Stimulated activated CD4-positive, alpha-beta T cell treated with anti-CD3 and anti-CD28 coated beads, Interleukin-12 subunit alpha, Interleukin-12 subunit beta, amount 100 ng/mL, for 24 hours (primary cell): ENCODE measurements at regions not wholly inside any gene's neighbourhood (a gene's known extent, or its start where the extent isn't known, plus 50 kb on each side); places are given as distances from the start of the nearest gene placed in this dataset.
"Not testable (repeated sequence)": the region's sequence is repeated elsewhere in the genome, so short reads cannot be mapped to it uniquely, and the experiment has no call there.

ENCODE experiments used
- DNase-seq, 2 experiments: peaks; one replicate each; pipeline ENCODE4 v3.0.0-alpha.2; 2020; ENCODE audit warnings: low read depth in 2 of 2

DNA sequence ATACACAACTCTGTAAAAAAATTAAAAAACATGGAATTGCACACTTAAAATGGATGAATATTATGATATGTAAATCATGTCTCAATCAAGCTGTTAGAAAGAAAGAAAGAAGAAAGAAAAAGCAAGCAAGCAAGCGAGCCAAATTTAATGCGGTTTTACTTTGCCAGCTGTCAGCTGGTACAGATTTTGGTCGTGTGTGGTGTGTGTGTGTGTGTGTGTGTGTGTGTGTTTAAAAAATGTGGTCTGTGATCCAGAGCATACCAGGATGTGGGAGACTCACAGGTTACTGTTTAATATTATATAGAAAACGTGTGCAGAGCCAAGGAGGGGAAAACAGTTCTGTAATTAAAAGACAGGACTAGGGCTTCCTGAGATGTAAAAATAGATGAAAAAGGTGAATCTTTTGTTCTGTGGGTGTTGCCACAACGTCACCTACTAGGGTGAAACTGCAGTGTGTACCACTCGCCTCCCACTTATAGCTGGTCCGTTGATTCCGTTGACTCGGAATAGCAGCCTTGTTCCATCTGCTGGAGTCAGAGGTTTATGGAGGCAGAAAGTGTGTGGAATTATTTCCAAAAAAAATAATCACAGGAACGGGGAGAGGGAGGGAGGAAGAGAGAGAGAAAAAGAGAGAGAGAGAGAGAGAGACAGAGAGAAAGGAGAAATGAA is 197.7 kb downstream of the BCAS1 start:
- DNase-seq, result no peak

GRCh38 chr20:53872081-53872541 is 198.3 kb downstream of the BCAS1 start:
- DNase-seq, result no peak

GRCh38 chr20:53871541-53871940 is 198.9 kb downstream of the BCAS1 start:
- no peak for DNase-seq

DNA sequence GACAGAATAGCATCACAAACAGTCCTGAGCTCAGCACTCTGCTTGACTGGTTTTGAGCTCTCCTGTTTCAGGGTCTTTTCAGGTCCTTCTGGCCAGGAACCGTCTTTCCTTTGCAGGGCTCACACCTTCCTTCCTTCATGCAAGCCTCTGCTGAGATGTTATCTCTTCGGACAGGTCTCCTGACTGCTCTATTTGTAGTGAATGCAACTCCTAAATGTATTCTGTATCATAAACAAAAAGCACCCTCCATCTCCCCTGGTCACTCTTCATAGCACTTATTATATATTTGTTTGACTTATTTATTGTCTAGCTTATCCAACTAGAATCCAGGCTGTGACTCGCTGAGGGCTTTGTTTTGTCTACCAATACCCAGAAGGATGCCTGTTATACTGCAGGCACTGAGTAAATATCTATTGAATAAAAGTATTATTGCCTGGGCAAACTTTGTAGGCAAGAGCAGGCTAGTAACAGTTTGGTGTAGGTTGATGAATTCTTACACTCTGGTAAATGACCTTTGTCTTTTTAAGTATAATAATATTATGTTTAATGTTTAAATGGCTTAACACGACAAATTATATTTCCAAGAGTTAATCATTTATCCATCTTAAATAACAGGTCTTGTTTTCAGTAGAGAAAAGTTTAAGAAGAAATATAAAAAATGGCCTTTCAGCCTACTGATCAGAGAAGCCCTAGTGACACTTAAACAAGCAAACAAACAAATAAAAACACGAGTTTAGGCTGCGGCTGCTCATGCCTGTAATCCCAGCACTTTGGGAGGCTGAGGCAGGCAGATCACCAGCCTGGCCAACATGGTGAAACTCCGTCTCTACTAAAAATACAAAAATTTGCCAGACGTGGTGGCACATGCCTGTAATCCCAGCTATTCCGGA is 199.7 kb downstream of the BCAS1 start:
- no peak for DNase-seq

GRCh38 chr20:53869466-53870258 is 200.7 kb downstream of the BCAS1 start:
- DNase-seq, result peak; percentile 46 to 60

DNA sequence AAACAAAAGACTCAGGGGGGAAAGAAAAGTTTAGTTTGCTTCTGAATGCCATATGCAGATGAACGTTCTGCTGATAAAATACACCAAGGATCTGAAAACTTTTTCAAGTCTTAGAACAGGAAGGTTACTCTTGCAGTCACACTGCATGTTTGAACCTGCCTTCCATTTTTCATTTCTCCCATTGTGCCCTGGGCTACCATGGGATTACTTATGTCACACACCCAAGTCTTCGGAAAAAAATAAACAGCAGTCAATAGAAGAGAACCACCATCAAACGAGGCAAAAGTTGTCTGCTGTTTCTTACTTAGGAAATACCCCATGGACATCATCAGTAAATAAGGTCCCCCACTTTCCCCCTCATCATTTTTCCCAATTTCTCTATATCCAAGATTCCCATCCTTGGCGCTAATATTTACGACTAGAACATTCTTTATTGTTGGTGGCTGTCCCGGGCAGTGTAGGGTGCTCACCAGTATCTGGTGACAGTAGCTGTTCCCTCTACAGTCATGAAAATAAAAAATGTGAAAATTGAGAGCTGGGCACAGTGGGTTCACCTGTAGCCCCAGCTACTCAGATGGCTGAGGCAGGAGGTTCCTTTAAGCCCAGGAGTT is 202.5 kb downstream of the BCAS1 start:
- DNase-seq, result no peak

GRCh38 chr20:53866794-53867740 is 203.3 kb downstream of the BCAS1 start:
- DNase-seq, result no peak

DNA sequence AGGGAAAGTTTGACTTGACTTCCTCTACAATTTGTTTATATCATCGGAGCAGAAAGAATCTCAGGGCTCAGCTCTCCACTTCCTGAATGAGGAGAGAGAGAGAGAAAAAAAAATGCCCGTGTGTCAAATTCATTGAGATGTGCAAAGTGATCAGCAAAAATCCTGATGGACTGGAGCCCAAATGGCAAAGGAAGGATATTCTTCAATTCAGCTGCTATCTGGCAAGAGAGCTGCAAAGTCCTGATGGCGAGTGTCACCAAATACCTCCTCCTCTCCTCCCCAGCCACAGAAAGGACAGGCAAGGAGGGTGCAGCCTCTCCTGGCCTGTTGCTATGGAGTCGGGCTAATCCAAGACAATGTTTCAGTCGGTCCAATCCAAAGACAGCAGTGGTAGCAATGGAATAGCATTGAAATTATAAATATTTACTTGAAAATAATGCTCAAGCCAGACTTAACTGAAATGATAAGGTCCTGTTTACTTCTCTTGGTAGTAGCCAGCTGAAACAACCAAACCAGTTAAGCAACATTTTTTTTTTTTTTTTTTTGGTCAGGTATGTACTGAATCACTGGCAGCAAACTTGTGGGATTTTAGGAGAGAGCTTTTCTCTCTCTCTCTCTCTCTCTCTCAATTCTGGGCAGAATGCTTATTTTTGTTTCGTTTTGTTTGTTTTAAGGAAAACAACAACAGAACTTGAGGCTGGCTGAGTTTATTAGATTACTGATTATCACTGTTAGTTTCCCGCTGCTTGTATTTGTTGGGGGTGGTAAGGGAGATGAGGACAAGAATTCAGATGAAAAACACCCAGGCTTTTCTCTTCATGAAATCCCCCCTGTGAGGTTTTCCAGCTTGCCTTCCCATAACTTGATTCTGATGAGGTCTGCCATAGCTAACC is 204.2 kb downstream of the BCAS1 start:
- no peak for DNase-seq

DNA sequence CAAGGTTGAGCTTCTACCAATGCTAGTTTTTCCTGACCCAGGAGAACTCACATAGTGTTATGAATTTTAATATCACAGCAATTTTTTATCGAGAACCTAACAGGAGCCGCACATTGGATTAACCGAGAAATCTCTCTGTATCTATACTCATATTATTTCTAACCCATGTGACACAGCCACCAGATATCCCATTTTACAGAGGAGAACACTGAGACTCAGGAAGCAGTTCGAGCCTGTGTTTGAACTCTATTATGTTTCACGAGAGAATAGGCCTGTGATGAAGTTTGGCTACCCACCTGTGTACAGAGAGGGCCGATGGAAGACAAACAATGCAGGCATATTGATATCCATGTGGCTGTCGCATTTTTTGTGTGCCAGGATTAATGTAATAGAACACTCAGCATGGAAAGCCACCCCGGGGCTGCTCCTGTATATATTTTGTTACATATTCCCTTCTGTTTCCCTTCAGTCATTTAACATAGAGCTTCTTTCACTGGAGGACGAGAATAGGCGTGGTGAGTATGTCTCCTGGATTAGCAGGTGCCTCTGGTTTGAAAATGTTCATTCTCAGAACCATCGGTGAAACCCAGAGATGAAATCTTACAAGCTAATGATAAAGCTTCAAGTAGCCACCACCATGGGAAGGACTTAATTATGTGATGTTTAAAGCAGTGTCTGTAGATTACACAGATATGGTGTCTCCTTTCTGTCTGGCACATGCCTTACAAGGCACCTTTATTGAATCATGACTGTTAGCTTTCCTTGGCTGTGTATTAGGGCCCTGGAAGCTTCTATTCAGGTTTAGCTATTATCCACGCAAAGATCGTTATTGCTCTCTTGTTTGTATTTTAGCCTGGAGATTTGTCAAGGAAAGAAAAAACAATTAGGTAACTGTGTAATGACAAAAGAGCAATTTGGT is 205.4 kb downstream of the BCAS1 start:
- not testable (repeated sequence) for DNase-seq

- DNase-seq, result not testable (repeated sequence)
Observed at GRCh38 chr20:53863923-53864641, 206.3 kb downstream of the BCAS1 start.

GRCh38 chr20:53863535-53863922 is 206.9 kb downstream of the BCAS1 start:
- not testable (repeated sequence) for DNase-seq

GRCh38 chr20:53863039-53863438 is 207.4 kb downstream of the BCAS1 start:
- DNase-seq, result not testable (repeated sequence)

- not testable (repeated sequence) for DNase-seq
Observed at GRCh38 chr20:53862490-53862889, 207.9 kb downstream of the BCAS1 start.

DNA sequence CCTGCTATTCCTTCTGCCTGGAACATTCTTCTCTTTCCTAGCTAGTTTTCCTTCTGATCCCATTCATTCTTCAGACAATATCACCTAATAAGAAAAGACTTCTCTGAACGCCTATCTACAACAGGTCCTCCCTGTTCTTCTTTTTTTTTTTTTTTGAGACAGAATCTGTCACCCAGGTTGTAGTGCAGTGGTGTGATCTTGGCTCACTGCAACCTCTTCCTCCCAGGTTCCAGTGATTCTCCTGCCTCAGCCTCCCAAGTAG is 208.3 kb downstream of the BCAS1 start:
- DNase-seq, result not testable (repeated sequence)

- DNase-seq, result no peak
Observed at GRCh38 chr20:53859684-53860083, 210.7 kb downstream of the BCAS1 start.

- not testable (repeated sequence) for DNase-seq
Observed at GRCh38 chr20:53859009-53859408, 211.4 kb downstream of the BCAS1 start.

- DNase-seq, result not testable (repeated sequence)
Observed at GRCh38 chr20:53858516-53858915, 211.9 kb downstream of the BCAS1 start.

GRCh38 chr20:53857723-53858236 is 212.6 kb downstream of the BCAS1 start:
- no peak for DNase-seq
